Kidney (tissue), 13 donors: ENCODE measurements at regions not wholly inside any gene's neighbourhood (a gene's known extent, or its start where the extent isn't known, plus 50 kb on each side); places are given as distances from the start of the nearest gene placed in this dataset.

ENCODE experiments used
- DNase-seq, 5 donors: peaks; one replicate each; pipeline ENCODE4 v3.0.0-alpha.2; 2013 to 2020
- FAIRE-seq: peaks from 2 replicates; lab custom pipeline; 2012; peaks lifted over from hg19 to GRCh38; lab: Jason Lieb, UNC
- H3K27ac ChIP-seq, 2 donors: one replicate each; pipeline ENCODE4 v1.7.0; 2013; ENCODE audit warnings: low read depth in 2 of 2, low read length in 2 of 2, inconsistent platforms in 1 of 2
- H3K27me3 ChIP-seq: one replicate; pipeline ENCODE4 v1.7.1; 2013; ENCODE audit warnings: low read length, inconsistent platforms; ENCODE audit not compliant: control insufficient read depth, insufficient read depth
- H3K36me3 ChIP-seq, 3 donors: one replicate each; pipeline versions ENCODE4 v1.7.0 to v1.7.1; 2013; ENCODE audit warnings: low read length in 3 of 3, control low read depth in 1 of 3, inconsistent platforms in 1 of 3; ENCODE audit not compliant: insufficient read depth in 3 of 3, control insufficient read depth in 2 of 3
- H3K4me1 ChIP-seq, 3 donors: one replicate each; pipeline versions ENCODE4 v1.7.0 to v1.7.1; 2013; ENCODE audit warnings: low read length in 3 of 3, inconsistent platforms in 1 of 3, low read depth in 1 of 3; ENCODE audit not compliant: control insufficient read depth in 2 of 3, insufficient read depth in 2 of 3
- H3K4me3 ChIP-seq, 3 donors: one replicate each; pipeline versions ENCODE4 v1.7.0 to v1.8.1; 2013; ENCODE audit warnings: low read length in 3 of 3, control low read depth in 1 of 3, inconsistent platforms in 1 of 3
- H3K9ac ChIP-seq, 3 donors: one replicate each; pipeline versions ENCODE4 v1.7.0 to v1.7.1; 2013; ENCODE audit warnings: low read length in 3 of 3, control low read depth in 1 of 3, inconsistent platforms in 1 of 3
- H3K9me3 ChIP-seq, 3 donors: one replicate each; pipeline versions ENCODE4 v1.7.0 to v1.7.1; 2013; ENCODE audit warnings: low read length in 3 of 3, control low read depth in 1 of 3, inconsistent platforms in 1 of 3; ENCODE audit not compliant: control insufficient read depth in 2 of 3, insufficient read depth in 1 of 3
- CTCF ChIP-seq: IDR thresholded peaks from 3 replicates; pipeline ENCODE4 v1.5.1; 2012; ENCODE audit warnings: mild to moderate bottlenecking, moderate library complexity, borderline replicate concordance; ENCODE audit not compliant: insufficient read depth; ENCODE audit errors: extremely low read depth
- intact Hi-C: fragments of 100-400 bp; cut with DNase I; formaldehyde crosslinking; loops from one replicate; pipeline ENCODE4 v1.11.1; 2022
- donor health status: control.
- donor health status: control.
- donor health status: control.
- donor health status: control.
- donor health status: control.
- donor health status: DM: yes; HTN: yes; CAD: no.
- donor health status: Normal renal cell carcinoma (clear cell type).

GRCh38 chr18:61062258-61062657 is 271.0 kb upstream of the CDH20 start:
- Histone ChIP-seq H3K9ac (no peak overlapping the region), H3K9me3 (no peaks in the 10 kb centered on the region), H3K36me3 (no peaks in the 10 kb centered on the region), H3K27ac (no peak overlapping the region), H3K4me1 (no peaks in the 10 kb centered on the region), H3K4me3 (no peak overlapping the region), H3K27me3 (no peaks in the 10 kb centered on the region)
- intact Hi-C loops, result no loop called here
- TF ChIP-seq CTCF, result no peak
- FAIRE-seq, result no peak
- DNase-seq, result peak in 2 of 5 donors; percentile 19 to 54

GRCh38 chr18:61064911-61065310 is 268.3 kb upstream of the CDH20 start:
- Histone ChIP-seq H3K9ac (no peak overlapping the region), H3K4me1 (no peaks in the 10 kb centered on the region), H3K27me3 (no peaks in the 10 kb centered on the region), H3K36me3 (no peaks in the 10 kb centered on the region), H3K4me3 (no peak overlapping the region), H3K9me3 (no peaks in the 10 kb centered on the region), H3K27ac (no peak overlapping the region)
- DNase-seq (peak in 2 of 5 donors; percentile 53 to 55), FAIRE-seq (no peak)
- intact Hi-C loops, result no loop called here
- no peak for TF ChIP-seq CTCF

- no peak for FAIRE-seq
- intact Hi-C loops, result no loop called here
- H3K4me3 ChIP-seq, result no peak overlapping the region
- DNase-seq, result no peak
- TF ChIP-seq CTCF, result no peak
- no peaks in the 10 kb centered on the region for H3K27me3 ChIP-seq
- no peaks in the 10 kb centered on the region for H3K9me3 ChIP-seq
- H3K27ac ChIP-seq, result no peak overlapping the region
- no peaks in the 10 kb centered on the region for H3K36me3 ChIP-seq
- no peak overlapping the region for H3K9ac ChIP-seq
- H3K4me1 ChIP-seq, result no peaks in the 10 kb centered on the region
Measured at GRCh38 chr18:61076986-61077385, 256.2 kb upstream of the CDH20 start.

- intact Hi-C loops, result no loop called here
- Histone ChIP-seq H3K4me1 (no peaks in the 10 kb centered on the region), H3K36me3 (no peaks in the 10 kb centered on the region), H3K4me3 (no peak overlapping the region), H3K9ac (no peak overlapping the region), H3K27ac (no peak overlapping the region), H3K27me3 (no peaks in the 10 kb centered on the region), H3K9me3 (no peaks in the 10 kb centered on the region)
- TF ChIP-seq CTCF, result no peak
- no peak for DNase-seq
- no peak for FAIRE-seq
Measured at GRCh38 chr18:61079714-61080113, 253.5 kb upstream of the CDH20 start.
